ENCODE measurements at regions not wholly inside any gene's neighbourhood (a gene's known extent, or its start where the extent isn't known, plus 50 kb on each side); places are given as distances from the start of the nearest gene placed in this dataset.

DNA sequence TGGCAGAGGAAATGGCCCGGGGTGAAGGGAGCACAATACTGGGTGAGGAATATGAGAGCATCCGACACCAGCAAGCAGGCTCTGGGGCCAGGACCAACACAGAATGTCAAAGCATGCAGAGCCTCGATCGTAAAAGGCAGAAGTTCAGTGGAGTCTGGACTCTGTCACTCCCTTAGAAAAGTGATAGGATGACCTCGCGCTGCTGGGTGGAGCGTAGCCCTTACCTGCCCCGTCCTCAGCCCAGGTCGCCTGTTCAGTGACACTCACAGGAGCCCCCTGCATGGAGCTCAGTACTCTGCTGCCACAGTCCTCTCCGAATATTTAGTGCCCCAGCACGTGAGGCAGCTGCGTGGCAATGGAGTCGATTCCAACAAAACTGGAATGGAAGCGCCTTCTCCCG is 236.7 kb upstream of the MYT1L start:
- DNase-seq (ENCODE audit: low spot score): no peak

DNA sequence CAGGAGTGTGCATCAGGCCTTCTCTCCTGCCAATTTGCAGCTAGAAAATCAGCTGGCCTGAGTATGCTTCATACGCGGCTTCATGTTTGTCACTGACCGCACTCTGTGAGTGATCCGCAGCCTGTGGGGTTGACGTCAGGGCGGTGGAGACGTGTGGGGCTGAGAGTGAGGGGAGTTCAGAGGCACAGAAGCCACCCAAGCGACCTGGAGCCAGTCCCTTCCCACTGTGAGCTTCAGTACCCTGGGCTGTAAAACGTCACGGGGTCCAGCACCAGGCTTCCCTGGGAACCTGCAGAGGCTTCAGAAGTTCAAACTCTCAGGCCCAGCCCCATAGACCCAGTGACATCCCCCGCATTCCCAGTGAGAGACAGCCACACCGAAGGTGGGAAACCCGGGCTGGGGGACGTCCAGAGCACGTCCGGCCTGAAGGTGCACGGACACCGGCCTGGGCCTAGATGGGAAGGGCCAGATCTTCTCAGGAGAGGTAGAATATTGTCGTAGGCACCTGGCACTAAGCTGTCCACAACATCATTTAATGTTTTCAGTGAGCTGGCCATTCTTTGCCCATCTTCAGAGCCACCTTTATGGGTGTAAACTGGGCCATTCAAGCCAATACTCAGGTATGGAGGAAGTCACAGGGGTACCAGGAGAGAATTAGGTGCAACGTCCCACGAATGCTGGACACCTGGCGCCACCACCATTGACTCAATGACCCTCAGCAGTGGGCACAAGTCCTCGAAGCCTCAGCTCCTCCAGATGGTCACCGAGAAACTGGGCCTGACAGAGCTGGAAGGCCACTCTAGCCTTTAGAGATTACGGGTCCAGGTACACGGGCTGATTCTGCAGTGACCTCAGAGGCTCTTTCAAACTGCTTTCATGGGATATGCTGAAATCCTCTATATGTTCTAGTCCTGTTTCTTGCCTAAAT is 235.6 kb upstream of the MYT1L start:
- no peak for DNase-seq (ENCODE audit: low spot score)

DNA sequence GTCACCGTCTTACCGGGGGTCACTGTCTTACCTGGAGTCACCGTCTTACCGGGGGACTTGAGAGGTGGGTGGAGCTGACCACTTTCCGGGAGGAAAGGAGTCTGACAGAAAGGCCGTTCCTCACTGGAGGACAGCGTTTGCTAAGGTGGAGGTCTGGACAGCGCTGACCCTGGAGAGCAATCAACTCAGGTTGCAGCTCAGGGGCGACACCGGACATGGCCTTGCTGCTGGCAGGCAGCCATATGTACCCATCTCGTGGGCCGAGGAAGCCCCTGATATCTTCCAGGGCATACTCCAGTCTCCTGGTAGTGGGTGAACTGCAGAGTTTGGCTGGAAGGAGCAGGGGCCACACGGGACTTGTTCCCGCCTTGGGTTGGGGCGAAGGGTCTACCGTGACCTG is 234.6 kb upstream of the MYT1L start:
- DNase-seq (ENCODE audit: low spot score): no peak

DNA sequence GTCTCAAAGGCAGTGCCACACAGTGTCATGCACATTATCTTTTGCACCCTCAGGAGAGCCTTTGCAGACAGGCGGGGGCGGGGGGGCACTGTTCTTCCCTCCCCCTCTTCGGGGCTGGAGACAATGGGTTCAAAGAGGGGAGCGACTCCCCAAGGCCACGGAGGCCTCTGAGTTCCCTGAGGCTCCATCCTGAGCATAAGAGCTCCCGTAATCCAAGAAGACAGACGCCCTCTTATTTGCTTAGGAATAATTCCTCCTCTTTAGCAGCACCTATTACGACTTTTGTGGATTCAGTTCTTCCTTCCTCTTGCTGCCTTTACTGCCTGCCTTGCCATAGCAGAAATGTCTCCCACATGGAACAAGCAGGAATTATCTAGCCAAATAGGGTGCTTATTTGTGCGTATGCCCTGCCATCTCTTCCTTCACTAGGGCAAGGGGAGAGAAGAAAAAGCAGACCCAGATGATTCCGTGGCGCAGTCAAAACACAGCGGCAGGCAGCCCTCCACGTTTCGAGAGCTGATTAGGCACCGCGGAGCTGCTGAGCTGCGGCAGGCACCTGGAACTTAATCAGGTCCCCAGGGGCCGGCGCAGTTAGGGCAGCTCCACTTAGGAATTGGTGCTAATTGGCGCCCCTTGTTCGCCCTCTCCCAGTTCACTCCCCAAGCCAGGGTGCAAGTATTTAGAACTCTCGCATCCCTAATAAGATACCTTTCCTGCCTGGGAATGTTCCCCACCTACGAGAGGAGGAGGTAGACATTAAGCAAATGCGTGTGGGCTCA is 233.4 kb upstream of the MYT1L start:
- DNase-seq (ENCODE audit: low spot score): no peak

DNA sequence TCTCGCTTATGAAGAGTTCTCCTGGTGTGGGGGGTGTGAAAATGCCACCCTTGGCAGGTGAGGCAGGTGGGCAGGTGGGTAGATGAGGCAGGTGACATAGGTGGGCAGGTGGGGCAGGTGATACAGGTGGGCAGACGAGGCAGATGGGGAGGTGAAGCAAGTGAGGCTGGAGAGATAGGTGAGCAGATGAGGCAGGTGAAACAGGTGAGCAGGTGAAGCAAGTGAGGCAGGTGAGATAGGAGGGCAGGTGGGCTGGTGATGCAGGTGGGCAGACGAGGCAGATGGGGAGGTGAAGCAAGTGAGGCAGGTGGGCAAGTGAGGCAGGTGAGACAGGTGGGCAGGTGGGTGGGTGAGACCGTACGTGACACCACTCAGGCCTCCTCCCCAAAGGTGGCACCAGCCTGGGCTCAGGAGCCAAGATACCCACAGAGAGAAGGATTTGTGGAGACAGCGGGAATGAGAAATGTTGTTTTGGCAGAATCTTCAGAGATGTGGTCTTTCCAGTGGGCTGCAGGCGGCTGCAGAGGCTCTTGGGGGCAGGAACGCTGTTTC is 232.3 kb upstream of the MYT1L start:
- DNase-seq (ENCODE audit: low spot score): no peak

DNA sequence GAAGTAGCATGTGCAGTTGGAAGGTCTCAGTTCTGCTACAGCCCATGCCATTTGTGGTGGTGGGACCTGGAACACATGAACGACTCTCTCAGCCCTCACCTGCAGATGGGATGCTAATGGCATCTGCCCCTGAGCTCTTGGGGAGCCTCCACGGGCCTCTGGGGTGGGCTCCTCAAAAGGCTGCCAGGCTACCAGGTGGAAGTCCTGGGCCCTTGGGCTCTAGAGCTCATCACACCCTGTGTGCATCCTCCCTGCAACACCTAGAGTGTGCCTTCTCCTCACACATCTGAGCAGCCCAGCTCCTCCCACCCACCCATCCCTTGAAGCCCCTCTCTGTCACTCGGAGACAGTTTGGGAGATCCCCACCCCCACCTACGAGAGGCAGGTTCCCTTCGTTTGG is 231.8 kb upstream of the MYT1L start:
- no peak for DNase-seq (ENCODE audit: low spot score)

DNA sequence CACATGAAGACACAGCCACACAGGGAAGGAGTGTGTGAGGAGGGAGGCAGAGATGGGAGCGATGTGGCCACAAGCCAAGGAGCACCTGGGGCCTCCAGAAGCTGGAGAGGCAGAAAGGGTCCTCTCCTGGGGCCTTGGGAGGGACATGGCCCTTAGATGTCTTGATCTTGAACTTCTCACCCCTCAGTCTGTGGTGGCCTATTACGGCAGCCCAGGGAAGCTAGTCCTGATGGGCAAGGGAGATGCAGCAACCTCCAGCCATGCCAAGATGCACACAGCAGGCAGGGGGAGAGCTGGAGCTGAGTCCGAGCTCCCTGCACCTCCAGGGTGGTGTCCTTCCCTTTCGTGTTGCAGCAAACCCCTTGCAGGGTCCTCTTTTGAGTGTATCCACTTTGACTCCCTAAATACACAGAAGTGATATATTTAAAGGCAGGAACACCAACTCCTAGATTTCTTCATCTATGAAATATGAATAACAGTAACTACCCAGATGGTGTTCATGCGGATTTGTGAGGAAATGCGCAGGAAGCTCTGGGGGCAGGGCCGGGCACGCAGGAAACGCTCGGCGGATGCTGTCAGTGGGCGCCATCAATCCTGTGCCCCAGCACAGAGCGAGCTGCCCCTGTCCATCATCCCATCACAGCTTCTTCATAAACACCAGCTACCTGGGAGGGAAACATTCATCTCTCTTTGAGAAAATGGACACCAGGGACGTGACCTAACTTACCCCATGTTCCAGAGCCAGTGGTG is 230.4 kb upstream of the MYT1L start:
- no peak for DNase-seq (ENCODE audit: low spot score)

DNA sequence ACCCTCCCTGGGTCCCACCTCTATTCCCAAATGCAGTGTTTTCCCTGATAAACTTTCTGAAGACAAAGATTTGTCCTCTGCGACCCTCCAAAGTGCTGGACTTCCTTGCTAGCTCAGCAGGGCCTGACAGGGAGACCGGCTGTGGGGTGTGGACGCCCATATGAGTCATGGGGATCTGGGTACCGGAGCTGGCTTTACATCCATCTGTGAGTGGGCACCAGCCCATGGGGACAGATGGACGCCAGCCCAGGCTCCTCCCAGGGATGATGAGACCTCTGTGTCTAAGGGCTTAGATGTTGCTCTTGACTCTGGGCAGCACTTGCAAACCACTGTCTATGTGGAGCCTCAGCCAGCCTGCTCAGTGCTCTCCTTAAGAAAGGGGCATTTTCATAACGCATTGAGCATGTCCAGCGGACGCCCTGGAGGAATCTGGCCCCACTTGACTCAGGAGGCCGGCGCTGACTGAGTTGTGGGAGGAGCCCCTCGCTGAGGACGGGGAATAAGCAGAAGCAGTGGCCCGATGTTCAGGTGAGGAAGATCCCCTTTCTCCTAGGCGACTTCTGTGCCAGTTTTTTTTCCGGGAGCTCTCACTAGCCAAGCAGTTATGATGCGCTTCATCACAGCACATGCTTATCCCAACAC is 229.4 kb upstream of the MYT1L start:
- no peak for DNase-seq (ENCODE audit: low spot score)

DNA sequence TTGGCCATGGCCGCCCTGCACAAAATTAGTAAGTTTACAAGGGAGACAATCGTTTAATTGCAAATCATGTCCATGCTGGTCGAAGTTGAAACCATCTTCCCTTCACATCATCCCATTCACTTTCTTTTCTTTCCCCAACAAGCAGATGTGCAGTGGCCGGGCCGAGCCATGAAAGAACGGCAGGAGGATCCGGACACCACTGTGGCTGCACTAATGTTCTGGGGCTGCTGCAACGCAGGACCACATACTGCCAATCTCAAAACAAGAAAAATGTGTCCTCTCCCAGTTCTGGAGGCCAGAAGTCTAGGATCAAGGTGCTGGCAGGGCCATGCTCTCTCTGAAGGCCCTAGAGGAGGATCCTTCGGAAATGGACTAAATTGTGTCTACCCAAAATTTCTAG is 227.4 kb upstream of the MYT1L start:
- DNase-seq (ENCODE audit: low spot score): no peak

DNA sequence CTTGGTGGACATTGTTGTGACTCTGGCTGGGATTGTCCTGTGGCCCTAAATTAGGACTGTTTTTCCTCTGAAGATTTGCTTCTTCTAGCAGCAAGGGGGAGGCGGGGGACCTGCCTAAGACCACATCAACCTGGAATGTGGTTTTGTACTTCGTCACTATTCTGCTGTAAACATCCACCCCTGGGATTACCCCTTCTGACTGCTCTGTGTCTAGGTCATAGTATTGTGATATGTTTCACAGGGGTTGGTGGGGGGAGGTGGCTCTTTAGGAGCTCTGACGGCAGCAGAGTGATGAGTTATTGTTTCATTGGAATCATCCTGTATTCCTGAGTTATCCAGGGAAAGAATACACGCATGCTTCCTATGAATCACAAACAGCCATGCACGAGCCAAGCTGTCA is 226.4 kb upstream of the MYT1L start:
- DNase-seq (ENCODE audit: low spot score): no peak

DNA sequence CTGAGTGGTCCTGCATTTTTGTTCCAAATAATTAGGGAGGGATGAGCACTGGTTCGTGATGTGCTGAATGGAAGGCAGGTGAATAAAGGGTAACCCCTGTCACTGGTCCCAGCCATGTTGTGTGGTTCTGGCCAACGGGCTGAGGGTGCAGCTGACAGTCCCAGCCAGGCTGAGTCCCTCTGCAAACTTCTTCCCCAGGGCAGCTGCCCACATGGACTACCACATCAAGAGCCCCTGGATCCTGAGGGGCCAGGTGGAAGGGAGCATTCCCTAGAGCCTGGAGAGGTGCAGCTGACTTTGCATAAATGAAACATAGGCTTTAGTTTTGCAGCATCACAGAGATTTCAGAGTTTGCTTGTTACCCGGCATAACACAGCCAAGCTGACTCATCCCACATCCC is 219.8 kb upstream of the MYT1L start:
- DNase-seq (ENCODE audit: low spot score): no peak

DNA sequence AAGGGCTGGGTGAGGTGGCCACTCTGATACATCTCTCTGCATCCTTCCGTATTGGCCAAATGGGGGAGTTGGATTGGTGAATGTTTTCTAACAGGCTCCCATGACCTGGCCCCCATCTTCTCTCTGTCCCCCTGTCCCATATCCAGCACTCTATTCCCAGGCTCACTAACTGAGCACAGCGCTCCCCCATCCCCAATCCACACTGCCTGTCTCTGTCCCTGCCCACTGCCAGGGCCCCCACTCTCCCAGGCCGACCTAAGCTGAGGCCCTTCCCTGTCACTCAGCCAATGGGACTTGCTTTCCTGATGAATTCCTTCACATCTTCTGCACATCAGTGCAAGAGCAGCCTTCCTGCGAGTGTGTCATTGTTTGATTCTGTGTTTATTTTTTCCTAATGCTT is 216.8 kb upstream of the MYT1L start:
- DNase-seq (ENCODE audit: low spot score): no peak

DNA sequence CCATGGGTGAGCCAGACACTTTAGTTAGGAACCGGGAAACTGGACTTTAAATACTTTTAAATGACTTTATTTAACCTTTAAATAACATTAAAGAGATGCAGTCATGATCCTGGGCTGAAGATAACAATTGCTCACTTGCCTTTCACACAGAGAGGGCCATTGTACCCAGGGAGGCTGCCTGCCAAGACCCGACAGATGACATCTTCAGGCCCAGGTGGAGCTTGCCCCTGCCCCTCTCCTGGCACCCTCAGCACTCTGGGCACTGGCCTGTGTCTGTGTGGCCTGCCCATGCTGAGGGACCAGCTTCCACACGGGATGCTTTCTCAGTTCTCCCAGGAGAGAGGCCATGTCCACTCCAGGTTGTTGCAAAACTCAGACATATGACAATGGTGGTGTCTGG is 216.4 kb upstream of the MYT1L start:
- no peak for DNase-seq (ENCODE audit: low spot score)

DNA sequence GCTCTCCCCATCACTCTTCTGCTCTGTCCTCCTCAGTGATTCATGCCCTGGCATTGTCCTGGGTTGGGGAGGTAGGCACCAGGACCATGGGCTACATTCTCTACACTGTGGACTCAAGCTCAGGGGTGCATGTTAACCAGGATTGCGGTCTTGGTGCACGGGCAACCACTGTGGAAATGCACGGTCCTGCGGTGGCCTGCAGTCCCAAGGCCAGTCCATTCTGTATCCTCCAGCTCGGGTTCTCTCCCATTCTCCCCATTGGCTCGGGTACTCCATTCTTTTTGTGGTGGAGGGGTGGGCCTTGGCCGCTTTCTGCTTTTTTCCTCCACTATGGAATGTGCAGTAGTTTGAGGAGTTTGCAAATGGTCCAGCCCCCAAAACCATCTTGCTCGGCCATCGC is 215.0 kb upstream of the MYT1L start:
- no peak for DNase-seq (ENCODE audit: low spot score)

DNA sequence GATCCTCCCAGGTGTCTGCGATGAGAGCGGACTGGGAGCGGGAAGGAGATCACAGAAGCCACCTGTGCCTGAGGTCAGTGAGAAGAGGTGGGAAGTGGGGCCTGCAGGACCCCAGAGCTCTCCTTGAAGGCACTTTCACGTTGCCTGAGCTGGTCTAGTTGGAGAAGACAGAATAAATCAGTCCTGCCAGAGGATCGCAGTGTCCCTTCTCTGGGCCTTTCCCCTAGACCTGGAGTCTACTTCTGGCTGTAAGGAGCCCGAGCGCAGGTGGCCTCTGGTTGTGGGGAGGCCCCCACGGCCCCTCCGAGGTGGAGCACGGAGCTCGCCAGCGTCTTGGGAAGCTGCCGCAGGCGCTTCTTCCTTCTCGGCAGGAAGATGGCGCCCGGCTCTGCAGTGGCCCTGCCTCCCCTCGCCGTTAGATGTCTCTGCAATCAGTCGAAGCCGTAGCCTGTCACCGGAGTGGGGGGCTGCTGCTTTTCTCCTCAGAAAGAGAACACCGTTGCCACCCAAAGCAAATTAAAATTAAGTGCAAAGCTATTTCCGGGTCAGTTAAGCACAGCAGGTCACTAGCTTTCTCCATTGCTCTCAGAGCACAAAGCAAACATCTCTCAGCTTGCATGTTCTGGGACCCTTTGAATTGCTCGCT is 212.0 kb upstream of the MYT1L start:
- no peak for DNase-seq (ENCODE audit: low spot score)

DNA sequence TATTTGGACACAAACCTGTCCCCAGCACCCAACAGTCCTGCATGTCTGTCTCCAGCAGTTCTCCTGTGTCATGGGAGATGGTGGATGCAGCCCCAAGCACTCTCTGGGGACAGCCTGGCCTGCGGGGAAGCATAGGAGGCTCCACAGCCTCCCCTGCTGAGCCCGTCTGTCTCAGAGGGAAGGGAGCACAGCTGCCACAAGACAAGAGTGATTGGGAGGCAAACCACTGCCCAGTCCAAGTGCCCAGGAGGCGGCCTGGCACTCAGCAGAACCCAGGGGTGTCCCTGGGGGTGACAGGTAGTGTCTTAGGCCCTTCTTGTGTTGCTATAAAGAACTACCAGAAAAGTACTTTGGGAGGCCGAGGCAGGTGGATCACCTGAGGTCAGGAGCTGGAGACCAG is 211.2 kb upstream of the MYT1L start:
- DNase-seq (ENCODE audit: low spot score): no peak

DNA sequence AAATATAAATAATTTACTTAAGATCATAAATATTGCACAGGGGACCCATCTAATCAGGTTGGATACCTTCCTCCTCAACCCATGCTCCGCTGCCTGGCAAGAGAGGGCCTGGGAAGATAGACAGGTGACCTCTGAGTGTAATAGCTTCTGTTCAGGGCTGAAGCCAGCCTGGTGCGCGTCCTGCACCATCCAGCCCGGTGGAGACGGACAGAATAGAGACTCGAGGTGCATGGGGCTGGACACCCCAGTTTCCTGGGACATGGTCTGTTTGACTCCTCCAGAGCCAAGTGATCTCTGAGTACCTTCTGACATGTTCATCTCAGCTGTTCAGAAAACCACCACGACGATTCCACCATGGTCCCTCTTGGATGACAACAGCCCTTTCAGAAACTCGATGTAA is 209.3 kb upstream of the MYT1L start:
- DNase-seq (ENCODE audit: low spot score): no peak

DNA sequence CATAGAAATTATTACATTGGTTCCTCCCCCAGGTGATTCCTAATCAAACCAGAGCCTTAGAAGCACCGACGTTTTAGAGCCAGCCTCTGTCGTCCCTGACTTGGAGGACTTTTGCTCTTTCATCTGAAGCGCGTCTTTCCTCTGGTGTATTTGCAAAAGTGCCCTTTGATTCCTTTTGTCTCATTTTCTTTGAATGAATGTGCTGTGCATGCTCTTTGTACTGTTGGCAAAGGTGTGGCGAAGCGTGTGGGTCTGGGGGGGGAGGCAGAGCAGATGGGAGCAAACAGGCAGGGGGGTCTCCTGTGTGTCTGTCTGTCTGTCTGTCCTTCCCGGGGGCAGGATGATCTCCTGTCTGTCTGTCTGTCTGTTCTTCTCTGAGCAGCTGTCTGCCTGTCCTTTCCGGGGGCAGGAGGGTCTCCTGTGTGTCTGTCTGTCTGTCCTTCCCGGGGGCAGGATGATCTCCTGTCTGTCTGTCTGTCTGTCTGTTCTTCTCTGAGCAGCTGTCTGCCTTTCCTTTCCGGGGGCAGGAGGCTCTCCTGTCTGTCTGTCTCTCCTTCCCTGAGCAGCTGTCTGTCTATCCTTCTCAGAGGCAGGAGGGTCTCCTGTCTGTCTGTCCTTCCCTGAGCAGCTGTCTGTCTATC is 205.5 kb upstream of the MYT1L start:
- no peak for DNase-seq (ENCODE audit: low spot score)

DNA sequence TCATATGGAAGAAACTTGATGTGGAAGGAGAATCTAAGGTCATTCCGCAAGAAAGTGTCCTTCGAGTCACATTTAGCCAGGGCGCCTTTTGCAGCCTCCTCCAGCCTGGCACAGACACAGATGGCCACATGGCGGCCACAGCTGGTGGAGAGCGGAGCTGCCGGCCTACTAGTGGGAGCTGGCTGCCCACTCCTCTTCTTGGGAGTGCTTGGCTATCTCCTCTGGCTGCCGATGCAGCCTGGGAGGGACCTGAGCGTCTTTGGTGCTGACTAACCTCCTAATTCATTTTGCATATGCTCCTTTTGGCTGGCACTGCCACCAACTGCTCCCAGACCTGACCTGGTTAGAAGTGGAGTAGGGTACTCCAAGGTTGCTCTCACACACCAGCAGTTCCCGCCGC is 199.3 kb upstream of the MYT1L start:
- DNase-seq (ENCODE audit: low spot score): no peak

DNA sequence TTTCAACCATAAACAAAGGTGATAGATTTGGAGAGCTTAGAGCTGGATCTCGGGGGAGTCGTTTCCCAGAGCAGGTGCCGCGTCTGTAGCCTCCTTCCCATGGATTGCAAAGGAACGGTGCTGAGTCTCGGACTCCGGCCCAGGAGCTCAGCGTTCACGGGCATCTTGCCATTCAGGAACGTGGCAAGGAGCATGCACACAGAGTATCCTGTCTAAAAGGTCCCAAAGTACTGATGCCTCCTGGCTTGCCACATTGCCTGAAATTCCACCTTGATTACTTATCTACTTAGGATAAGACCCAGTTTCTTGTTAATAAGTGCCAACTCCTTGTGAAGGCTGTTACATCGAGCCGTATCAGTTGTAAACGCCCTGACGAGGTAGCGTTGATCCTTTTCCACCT is 197.8 kb upstream of the MYT1L start:
- no peak for DNase-seq (ENCODE audit: low spot score)

DNA sequence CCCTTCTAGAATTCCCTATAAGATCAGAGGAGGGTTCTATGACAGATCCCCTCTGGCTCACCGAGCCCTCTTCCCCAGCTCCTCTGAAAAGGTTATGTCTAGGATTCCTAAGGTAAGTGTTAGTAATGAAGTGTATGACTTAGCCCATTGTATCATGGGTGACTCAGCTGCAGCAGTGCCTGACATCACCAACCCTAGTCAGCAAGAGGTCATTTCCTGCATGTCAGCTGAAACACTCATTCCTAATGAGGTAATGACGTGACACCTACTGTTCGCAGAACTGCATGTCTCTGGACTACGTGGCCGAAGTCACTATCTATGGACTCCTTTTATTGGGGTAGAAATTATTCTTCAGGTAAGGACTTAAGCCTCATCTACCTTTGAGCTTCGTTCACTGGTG is 196.1 kb upstream of the MYT1L start:
- peak; percentile 2 for DNase-seq (ENCODE audit: low spot score)
